HCT116 (cell line): ENCODE measurements at regions not wholly inside any gene's neighbourhood (a gene's known extent, or its start where the extent isn't known, plus 50 kb on each side); places are given as distances from the start of the nearest gene placed in this dataset.

Experiments used
- ATAC-seq: fragments of 200-7000 bp; cut with Tn5 transposase; 2 replicates; pipeline ENCODE4 v1.9.1; 2020; ENCODE audit warnings: mild to moderate bottlenecking, moderate library complexity
- BruUV-seq: library from RNA; stranded (reverse); fragments of 400-500 nt; replicated peaks from 2 replicates; lab custom pipeline; 2021; lab: Mats Ljungman, UMichigan
- CTCF ChIA-PET: fragments of 300-600 bp; sonication (Branson Sonifier 250); formaldehyde crosslinking; loops from one replicate; lab custom pipeline; 2021; ENCODE audit warnings: antibody characterized with exemption; lab: Charles Lee
- POLR2A ChIA-PET: fragments of 300-600, 350-600 bp; sonication (Branson Sonifier 250); formaldehyde crosslinking; loops from one replicate; lab custom pipeline; 2021; ENCODE audit warnings: antibody characterized with exemption; lab: Charles Lee
- RAD21 ChIA-PET, 2 experiments: fragments of 300-600 bp; sonication (Branson Sonifier 250); formaldehyde crosslinking; loops; one replicate each; lab custom pipeline; 2023; ENCODE audit warnings: low total read pairs in 2 of 2; ENCODE audit not compliant: uncharacterized antibody in 2 of 2, unreplicated experiment in 2 of 2, low non-redundant PET in 1 of 2; lab: Charles Lee
- DNase-seq: peaks from one replicate; pipeline ENCODE4 v3.0.0-alpha.2; 2010; ENCODE audit warnings: low read depth, low spot score
- H2AFZ ChIP-seq: fragments of 200-600 bp; shearing (Covaris generic), sonication (generic); 2 replicates; pipeline ENCODE4 v1.6.1; 2017; ENCODE audit warnings: low read depth, mixed run types, mixed read lengths, antibody characterized with exemption, low read length; ENCODE audit not compliant: poor library complexity, severe bottlenecking
- H3K27ac ChIP-seq: 2 replicates; pipeline ENCODE4 v1.5.1; 2012; ENCODE audit warnings: low read depth, low read length
- H3K27me3 ChIP-seq: fragments of 200-600 bp; sonication (generic); 2 replicates; pipeline ENCODE4 v1.6.1; 2016; ENCODE audit warnings: mixed run types, low read length, mixed read lengths; ENCODE audit not compliant: insufficient read depth
- H3K36me3 ChIP-seq, 2 experiments: fragments of 200-500 bp in 1 of 2; fragments of 200-600 bp in 1 of 2; sonication (Bioruptor generic) in 1 of 2; sonication (generic) in 1 of 2; 2 replicates each; pipeline versions ENCODE4 v1.5.1 to v1.6.1; 2014 to 2016; ENCODE audit warnings: low read length in 2 of 2, inconsistent platforms in 1 of 2, mixed read lengths in 1 of 2, mixed run types in 1 of 2; ENCODE audit not compliant: insufficient read depth in 2 of 2, control insufficient read depth in 1 of 2
- H3K4me1 ChIP-seq, 2 experiments: fragments of 200-600 bp in 1 of 2; sonication (generic) in 1 of 2; 2 replicates each; pipeline versions ENCODE4 v1.5.1 to v1.6.1; 2012 to 2017; ENCODE audit warnings: low read length in 2 of 2, inconsistent platforms in 1 of 2, mild to moderate bottlenecking in 1 of 2, mixed read lengths in 1 of 2, mixed run types in 1 of 2, moderate library complexity in 1 of 2; ENCODE audit not compliant: insufficient read depth in 2 of 2, control insufficient read depth in 1 of 2
- H3K4me2 ChIP-seq: fragments of 200-600 bp; sonication (generic); 2 replicates; pipeline ENCODE4 v1.6.1; 2017; ENCODE audit warnings: mixed run types, low read length, mixed read lengths
- H3K4me3 ChIP-seq, 2 experiments: fragments of 200-600 bp in 1 of 2; sonication (generic) in 1 of 2; replicated peaks in 1 of 2; 2 replicates each; pipeline ENCODE4 v1.5.1; 2011 to 2016; ENCODE audit warnings: low read length in 2 of 2, control low read depth in 1 of 2, low read depth in 1 of 2, mild to moderate bottlenecking in 1 of 2, mixed read lengths in 1 of 2, mixed run types in 1 of 2
- H3K79me2 ChIP-seq: fragments of 200-600 bp; sonication (generic); 2 replicates; pipeline ENCODE4 v1.6.1; 2017; ENCODE audit warnings: mild to moderate bottlenecking, mixed run types, low read length, moderate library complexity, mixed read lengths; ENCODE audit not compliant: insufficient read depth
- H3K9ac ChIP-seq: fragments of 200-600 bp; sonication (generic); 2 replicates; pipeline ENCODE4 v1.6.1; 2016; ENCODE audit warnings: low read length, mixed read lengths
- H3K9me2 ChIP-seq: fragments of 200-600 bp; sonication (generic), shearing (Covaris generic); 2 replicates; pipeline ENCODE4 v1.6.1; 2017; ENCODE audit warnings: mixed run types, mild to moderate bottlenecking, moderate library complexity; ENCODE audit not compliant: insufficient read depth
- H3K9me3 ChIP-seq, 2 experiments: fragments of 200-500 bp in 1 of 2; fragments of 200-600 bp in 1 of 2; sonication (Bioruptor generic) in 1 of 2; sonication (generic) in 1 of 2; 2 replicates each; pipeline ENCODE4 v1.6.1; 2014 to 2017; ENCODE audit warnings: low read length in 2 of 2, mixed read lengths in 2 of 2, inconsistent platforms in 1 of 2, low read depth in 1 of 2, mild to moderate bottlenecking in 1 of 2, mixed run types in 1 of 2, moderate library complexity in 1 of 2; ENCODE audit not compliant: control insufficient read depth in 1 of 2, insufficient read depth in 1 of 2
- H4K20me1 ChIP-seq: fragments of 200-600 bp; sonication (generic), shearing (Covaris generic); 2 replicates; pipeline ENCODE4 v1.6.1; 2017; ENCODE audit warnings: mixed run types, mild to moderate bottlenecking, moderate library complexity; ENCODE audit not compliant: insufficient read depth
- CBX3 ChIP-seq: IDR thresholded peaks from 2 replicates; pipeline ENCODE4 v1.6.1; 2012; ENCODE audit warnings: low read depth
- CEBPB ChIP-seq: IDR thresholded peaks from 2 replicates; pipeline ENCODE4 v1.6.1; 2012; ENCODE audit warnings: low read depth
- EGR1 ChIP-seq: IDR thresholded peaks from 2 replicates; pipeline ENCODE4 v1.6.1; 2012; ENCODE audit warnings: low read depth
- ELF1 ChIP-seq: IDR thresholded peaks from 2 replicates; pipeline ENCODE4 v1.6.1; 2012; ENCODE audit warnings: low read depth, borderline replicate concordance
- EZH2 ChIP-seq: fragments of 200-600 bp; sonication (generic); IDR thresholded peaks from 2 replicates; pipeline ENCODE4 v1.6.1; 2017; ENCODE audit warnings: antibody characterized with exemption, mixed run types
- EZH2phosphoT487 ChIP-seq: fragments of 200-600 bp; IDR thresholded peaks from 2 replicates; pipeline ENCODE4 v1.6.1; 2018; ENCODE audit warnings: antibody characterized with exemption, borderline replicate concordance
- FOSL1 ChIP-seq: IDR thresholded peaks from 2 replicates; pipeline ENCODE4 v1.6.1; 2012; ENCODE audit warnings: low read depth
- POLR2A ChIP-seq: IDR thresholded peaks from 2 replicates; pipeline ENCODE4 v1.7.0; 2011; ENCODE audit warnings: borderline replicate concordance; ENCODE audit not compliant: insufficient read depth, insufficient read length; ENCODE audit errors: extremely low read depth
- SP1 ChIP-seq: IDR thresholded peaks from 2 replicates; pipeline ENCODE4 v1.6.1; 2012; ENCODE audit warnings: low read depth
- SRF ChIP-seq: IDR thresholded peaks from 2 replicates; pipeline ENCODE4 v1.6.1; 2012; ENCODE audit warnings: low read depth
- TCF7L2 ChIP-seq: IDR thresholded peaks from 2 replicates; pipeline ENCODE4 v1.7.0; 2011; ENCODE audit warnings: borderline replicate concordance, inconsistent platforms; ENCODE audit not compliant: insufficient read depth, insufficient read length; ENCODE audit errors: extremely low read depth
- YY1 ChIP-seq: IDR thresholded peaks from 2 replicates; pipeline ENCODE4 v1.6.1; 2011; ENCODE audit warnings: low read length, low read depth, moderate library complexity, mild to moderate bottlenecking; ENCODE audit not compliant: insufficient replicate concordance; ENCODE audit errors: extremely low read depth
- ZFX ChIP-seq: fragments of 450-650 bp; IDR thresholded peaks from 2 replicates; pipeline ENCODE4 v1.6.1; 2017
- ZNF274 ChIP-seq: fragments of 200-500 bp; sonication (Bioruptor generic); IDR thresholded peaks from 2 replicates; pipeline ENCODE4 v1.6.1; 2014; ENCODE audit warnings: mild to moderate bottlenecking, low read depth, low read length, inconsistent platforms
- intact Hi-C: fragments of 100-400 bp; cut with micrococcal nuclease; formaldehyde crosslinking; loops from 2 replicates; pipeline ENCODE4 v1.10.0; 2022
- TF ChIP-seq, protein P1 (sequence below): IDR thresholded peaks from 2 replicates; pipeline ENCODE4 v1.6.1; 2012
- TF ChIP-seq, protein P2 (sequence below): IDR thresholded peaks from 2 replicates; pipeline ENCODE4 v1.6.1; 2012
- TF ChIP-seq, protein P3 (sequence below), 3 experiments: fragments of 200-600 bp in 1 of 3; sonication (generic) in 1 of 3; IDR thresholded peaks in 2 of 3; conservative IDR thresholded peaks in 1 of 3; 2 replicates each; pipeline ENCODE4 v1.5.1; 2012 to 2017; ENCODE audit warnings: low read depth in 2 of 3, low read length in 2 of 3, antibody characterized with exemption in 1 of 3, borderline replicate concordance in 1 of 3, control low read depth in 1 of 3, mild to moderate bottlenecking in 1 of 3, mixed read lengths in 1 of 3, mixed run types in 1 of 3, moderate library complexity in 1 of 3; ENCODE audit not compliant: insufficient read depth in 1 of 3
- TF ChIP-seq, protein P4 (sequence below): IDR thresholded peaks from 2 replicates; pipeline ENCODE4 v1.6.1; 2011; ENCODE audit warnings: mild to moderate bottlenecking, low read length, moderate library complexity; ENCODE audit not compliant: insufficient replicate concordance; ENCODE audit errors: extremely low read depth

DNA sequence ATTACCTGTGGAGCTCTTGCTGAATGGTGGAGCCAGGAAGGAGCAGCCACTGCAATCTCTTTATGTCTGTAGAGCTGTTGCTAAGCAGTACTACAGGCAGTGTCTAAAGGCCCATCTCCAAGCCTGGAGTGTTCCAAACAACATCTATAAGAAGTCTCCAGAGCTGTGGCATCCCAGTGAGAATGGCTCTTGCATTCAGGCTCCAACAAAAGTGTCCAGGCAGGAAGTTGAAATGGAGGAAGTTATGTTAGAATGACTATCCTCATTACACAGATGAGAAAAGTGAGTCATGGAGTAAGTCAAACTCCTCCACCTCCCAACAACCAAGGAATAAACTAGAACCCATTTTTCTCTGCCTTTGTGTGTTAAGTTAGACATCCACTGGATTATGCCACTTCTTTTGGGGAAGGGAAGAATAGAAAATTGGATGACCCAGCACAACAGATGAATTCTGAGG lies 288.5 kb upstream of the STXBP5 start (continued):
- TF ChIP-seq, protein P1, sequence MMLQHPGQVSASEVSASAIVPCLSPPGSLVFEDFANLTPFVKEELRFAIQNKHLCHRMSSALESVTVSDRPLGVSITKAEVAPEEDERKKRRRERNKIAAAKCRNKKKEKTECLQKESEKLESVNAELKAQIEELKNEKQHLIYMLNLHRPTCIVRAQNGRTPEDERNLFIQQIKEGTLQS: no peak
- TF ChIP-seq CBX3 (0 out of 2 replicates have a peak, but pooled peaks have one; percentile 35), ZNF274 (no peak), ZFX (no peak), ELF1 (no peak), SRF (no peak), YY1 (no peak), TCF7L2 (no peak), CEBPB (no peak), EGR1 (no peak)
- TF ChIP-seq, protein P2, sequence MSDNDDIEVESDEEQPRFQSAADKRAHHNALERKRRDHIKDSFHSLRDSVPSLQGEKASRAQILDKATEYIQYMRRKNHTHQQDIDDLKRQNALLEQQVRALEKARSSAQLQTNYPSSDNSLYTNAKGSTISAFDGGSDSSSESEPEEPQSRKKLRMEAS: no peak

DNA sequence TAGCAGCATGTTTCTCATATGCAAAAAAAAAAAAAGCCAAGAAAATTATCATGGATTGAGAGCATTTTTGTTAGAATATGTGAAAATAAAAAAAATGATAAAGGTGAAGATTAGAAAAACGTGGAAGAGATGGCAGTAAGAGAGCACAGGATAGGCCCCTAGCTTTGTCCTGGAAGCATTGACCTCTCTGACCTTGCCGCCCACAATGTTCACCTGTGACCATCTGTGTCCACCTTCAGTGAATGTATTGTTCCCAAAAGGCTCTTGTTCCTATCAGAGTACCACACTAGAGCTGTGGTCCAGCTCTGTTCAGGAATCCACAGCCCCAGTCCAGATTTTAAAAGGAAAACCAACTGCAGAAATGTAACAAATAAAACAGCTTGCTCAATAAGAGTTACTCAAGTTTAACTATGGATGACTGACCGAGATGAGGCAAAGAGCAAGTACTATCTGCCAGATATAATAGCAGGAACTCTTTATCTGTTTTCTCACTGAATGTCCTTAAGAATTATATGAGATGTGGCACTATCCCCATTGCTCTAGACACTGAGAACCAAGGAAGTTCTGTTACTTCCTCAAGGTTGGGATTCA lies 287.7 kb upstream of the STXBP5 start:
- CTCF ChIA-PET: no interaction called here
- H3K79me2 ChIP-seq: no peaks in the 10 kb centered on the region
- H3K27me3 ChIP-seq: no peaks in the 10 kb centered on the region
- H3K4me2 ChIP-seq: no peak overlapping the region
- POLR2A ChIA-PET: no interaction called here
- H2AFZ ChIP-seq: no peak overlapping the region
- intact Hi-C loops: loop anchor here (10.0 kb wide), 1 partner anchor 1248 kb away; no protein-coding TSS in a partner anchor
- H4K20me1 ChIP-seq: no peaks in the 10 kb centered on the region
- H3K9me2 ChIP-seq: no peaks in the 10 kb centered on the region
- BruUV-seq: no TSS peak
- no peaks in the 10 kb centered on the region for H3K9me3 ChIP-seq
- TF ChIP-seq, protein P3, sequence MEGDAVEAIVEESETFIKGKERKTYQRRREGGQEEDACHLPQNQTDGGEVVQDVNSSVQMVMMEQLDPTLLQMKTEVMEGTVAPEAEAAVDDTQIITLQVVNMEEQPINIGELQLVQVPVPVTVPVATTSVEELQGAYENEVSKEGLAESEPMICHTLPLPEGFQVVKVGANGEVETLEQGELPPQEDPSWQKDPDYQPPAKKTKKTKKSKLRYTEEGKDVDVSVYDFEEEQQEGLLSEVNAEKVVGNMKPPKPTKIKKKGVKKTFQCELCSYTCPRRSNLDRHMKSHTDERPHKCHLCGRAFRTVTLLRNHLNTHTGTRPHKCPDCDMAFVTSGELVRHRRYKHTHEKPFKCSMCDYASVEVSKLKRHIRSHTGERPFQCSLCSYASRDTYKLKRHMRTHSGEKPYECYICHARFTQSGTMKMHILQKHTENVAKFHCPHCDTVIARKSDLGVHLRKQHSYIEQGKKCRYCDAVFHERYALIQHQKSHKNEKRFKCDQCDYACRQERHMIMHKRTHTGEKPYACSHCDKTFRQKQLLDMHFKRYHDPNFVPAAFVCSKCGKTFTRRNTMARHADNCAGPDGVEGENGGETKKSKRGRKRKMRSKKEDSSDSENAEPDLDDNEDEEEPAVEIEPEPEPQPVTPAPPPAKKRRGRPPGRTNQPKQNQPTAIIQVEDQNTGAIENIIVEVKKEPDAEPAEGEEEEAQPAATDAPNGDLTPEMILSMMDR (IDR thresholded peaks at IDR 0.05 in 2 of 3, conservative IDR thresholded peaks at IDR 0.05 in 1 of 3; ENCODE audit: borderline replicate concordance in 1 of 3, insufficient read depth in 1 of 3, low read depth in 2 of 3, low read length in 2 of 3): no peak
- TF ChIP-seq POLR2A (no peak), FOSL1 (no peak), CBX3 (no peak), EGR1 (no peak), SP1 (no peak), ZNF274 (no peak), EZH2 (no peak), ZFX (no peak), SRF (no peak), EZH2phosphoT487 (no peak)
- TF ChIP-seq, protein P2: no peak
- TF ChIP-seq, protein P1: no peak
- TF ChIP-seq, protein P4, sequence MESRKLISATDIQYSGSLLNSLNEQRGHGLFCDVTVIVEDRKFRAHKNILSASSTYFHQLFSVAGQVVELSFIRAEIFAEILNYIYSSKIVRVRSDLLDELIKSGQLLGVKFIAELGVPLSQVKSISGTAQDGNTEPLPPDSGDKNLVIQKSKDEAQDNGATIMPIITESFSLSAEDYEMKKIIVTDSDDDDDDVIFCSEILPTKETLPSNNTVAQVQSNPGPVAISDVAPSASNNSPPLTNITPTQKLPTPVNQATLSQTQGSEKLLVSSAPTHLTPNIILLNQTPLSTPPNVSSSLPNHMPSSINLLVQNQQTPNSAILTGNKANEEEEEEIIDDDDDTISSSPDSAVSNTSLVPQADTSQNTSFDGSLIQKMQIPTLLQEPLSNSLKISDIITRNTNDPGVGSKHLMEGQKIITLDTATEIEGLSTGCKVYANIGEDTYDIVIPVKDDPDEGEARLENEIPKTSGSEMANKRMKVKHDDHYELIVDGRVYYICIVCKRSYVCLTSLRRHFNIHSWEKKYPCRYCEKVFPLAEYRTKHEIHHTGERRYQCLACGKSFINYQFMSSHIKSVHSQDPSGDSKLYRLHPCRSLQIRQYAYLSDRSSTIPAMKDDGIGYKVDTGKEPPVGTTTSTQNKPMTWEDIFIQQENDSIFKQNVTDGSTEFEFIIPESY: no peak
- RAD21 ChIA-PET: no interaction called here
- no peak for ATAC-seq
- H3K36me3 ChIP-seq: no peaks in the 10 kb centered on the region
- no peak overlapping the region for H3K4me3 ChIP-seq
- peaks cover 26 to 37% of the 10 kb centered on the region in 2 experiments for H3K4me1 ChIP-seq
- H3K9ac ChIP-seq: no peak overlapping the region
- H3K27ac ChIP-seq: no peak overlapping the region
- DNase-seq: no peak
